ENCODE measurements at regions not wholly inside any gene's neighbourhood (a gene's known extent, or its start where the extent isn't known, plus 50 kb on each side); places are given as distances from the start of the nearest gene placed in this dataset.

GRCh38 chr5:125267636-125268248, 521.3 kb upstream of the ZNF608 start:
- CTCF ChIA-PET, result no interaction called here

GRCh38 chr5:125269926-125270325, 523.5 kb upstream of the ZNF608 start:
- ChIA-PET POLR2A (no interaction called here), CTCF (interaction anchor here (1.5 kb wide), 1 partner anchor 9 kb away, joined by 3 read pairs; no protein-coding TSS in a partner anchor)
- peaks cover 8% of the 10 kb centered on the region; the same call in 2 of the 3 replicates for H3K4me1 ChIP-seq
- H3K4me2 ChIP-seq, result no peak overlapping the region
- 75% methylated on average over 4 of the region's 4 CpGs for WGBS (ENCODE audit: missing lambda C conversion rate)
- ATAC-seq (no peak), DNase-seq (ENCODE audit: low read depth in 1 of 2, low spot score in 1 of 2) (no peak), FAIRE-seq (no peak)
- no peaks in the 10 kb centered on the region for H3K9me3 ChIP-seq
- H3K4me3 ChIP-seq, result no peak overlapping the region
- TF ChIP-seq TP53 (CRISPR knock-in tag; IDR thresholded peaks at IDR 0.05) (no peak), CHD2 (IDR thresholded peaks at IDR 0.05; ENCODE audit: low read length, partially characterized antibody) (no peak), FOSB (CRISPR knock-in tag; IDR thresholded peaks at IDR 0.05) (no peak), HES2 (IDR thresholded peaks at IDR 0.05) (no peak), ZSCAN20 (CRISPR knock-in tag; IDR thresholded peaks at IDR 0.05) (no peak)
- H3K27ac ChIP-seq, result no peak overlapping the region

More at GRCh38 chr5:125267636-125268248, 521.3 kb upstream of the ZNF608 start:
- no peak overlapping the region for H3K4me2 ChIP-seq
- no peak for FAIRE-seq
- no peaks in the 10 kb centered on the region for H3K4me1 ChIP-seq
- H3K9me3 ChIP-seq, result no peaks in the 10 kb centered on the region
- POLR2A ChIA-PET, result no interaction called here
- TF ChIP-seq ZNF302 (CRISPR knock-in tag; IDR thresholded peaks at IDR 0.05), result no peak
- H3K4me3 ChIP-seq, result no peak overlapping the region
- H3K27ac ChIP-seq, result no peak overlapping the region
- no peak for ATAC-seq
- WGBS (ENCODE audit: missing lambda C conversion rate), result 61% methylated on average over 6 of the region's 6 CpGs
- no peak for DNase-seq (ENCODE audit: low read depth in 1 of 2, low spot score in 1 of 2)

GRCh38 chr5:125272357-125272756, 525.9 kb upstream of the ZNF608 start:
- CTCF ChIA-PET, result interaction anchor here (0.6 kb wide), 1 partner anchor 146 kb away, joined by 3 read pairs; no protein-coding TSS in a partner anchor

More at GRCh38 chr5:125272357-125272756, 525.9 kb upstream of the ZNF608 start:
- H3K4me2 ChIP-seq, result no peak overlapping the region
- TF ChIP-seq MAFK (IDR thresholded peaks at IDR 0.05; ENCODE audit: partially characterized antibody) (no peak), POLR2AphosphoS2 (conservative IDR thresholded peaks at IDR 0.05; ENCODE audit: low read length) (no peak), REST (IDR thresholded peaks at IDR 0.05) (no peak), HDAC2 (IDR thresholded peaks at IDR 0.05) (no peak), CBX8 (IDR thresholded peaks at IDR 0.05) (no peak), RAD21 (conservative IDR thresholded peaks at IDR 0.05 in 1 of 2, IDR thresholded peaks at IDR 0.05 in 1 of 2) (no peak), PHF8 (IDR thresholded peaks at IDR 0.05; ENCODE audit: borderline replicate concordance, low read depth) (no peak), CTCF (IDR thresholded peaks at IDR 0.05) (no peak), NR3C1 (IDR thresholded peaks at IDR 0.05) (no peak), FOSL2 (IDR thresholded peaks at IDR 0.05) (no peak), FOSL2 (CRISPR knock-in tag; IDR thresholded peaks at IDR 0.05) (no peak), HEYL (CRISPR knock-in tag; IDR thresholded peaks at IDR 0.05) (no peak), ESRRA (IDR thresholded peaks at IDR 0.05; ENCODE audit: borderline replicate concordance, low read length) (no peak), SREBF2 (IDR thresholded peaks at IDR 0.05) (no peak), BHLHE40 (IDR thresholded peaks at IDR 0.05; ENCODE audit: low read depth, low read length) (no peak), KDM5A (IDR thresholded peaks at IDR 0.05) (no peak)
- no peak overlapping the region for H3K27ac ChIP-seq
- DNase-seq (ENCODE audit: low read depth in 1 of 2, low spot score in 1 of 2), result no peak
- no peak for ATAC-seq
- H3K4me3 ChIP-seq, result no peak overlapping the region
- no peak for FAIRE-seq
- WGBS (ENCODE audit: missing lambda C conversion rate), result 71% methylated on average over 4 of the region's 4 CpGs
- POLR2A ChIA-PET, result no interaction called here
- H3K4me1 ChIP-seq, result peaks cover 17% of the 10 kb centered on the region; the same call in 2 of the 3 replicates
- no peaks in the 10 kb centered on the region for H3K9me3 ChIP-seq
